Uterus (tissue), 3 donors: ENCODE measurements at regions not wholly inside any gene's neighbourhood (a gene's known extent, or its start where the extent isn't known, plus 50 kb on each side); places are given as distances from the start of the nearest gene placed in this dataset.
A peak's percentile ranks its signal among the peaks of the same experiment; 100 is the strongest.
"Not testable (repeated sequence)": the region's sequence is repeated elsewhere in the genome, so short reads cannot be mapped to it uniquely, and the experiment has no call there.

Experiments used
- DNase-seq, 2 donors: peaks; one replicate each; pipeline ENCODE4 v3.0.0-alpha.2; 2019 to 2020
- H3K27ac ChIP-seq, 2 donors: fragments of 200-600 bp; sonication (generic); 1 replicate in 1 of 2; 2 replicates in 1 of 2; pipeline ENCODE4 v1.5.1; 2016 to 2018
- H3K27me3 ChIP-seq, 2 donors: fragments of 200-600 bp; sonication (generic); one replicate each; pipeline ENCODE4 v1.5.1; 2018 to 2019; ENCODE audit warnings: control low read depth in 1 of 2
- H3K36me3 ChIP-seq, 2 donors: fragments of 200-600 bp; sonication (generic); one replicate each; pipeline ENCODE4 v1.5.1; 2019; ENCODE audit warnings: control low read depth in 1 of 2
- H3K4me1 ChIP-seq, 2 donors: fragments of 200-600 bp; sonication (generic); one replicate each; pipeline ENCODE4 v1.5.1; 2018 to 2019; ENCODE audit warnings: control low read depth in 1 of 2
- H3K4me3 ChIP-seq, 2 donors: fragments of 200-600 bp; sonication (generic); 1 replicate in 1 of 2; 2 replicates in 1 of 2; pipeline ENCODE4 v1.5.1; 2018 to 2019; ENCODE audit warnings: mild to moderate bottlenecking in 1 of 2
- H3K9me3 ChIP-seq, 2 donors: fragments of 200-600 bp; sonication (generic); one replicate each; pipeline ENCODE4 v1.5.1; 2019; ENCODE audit warnings: control low read depth in 1 of 2
- CTCF ChIP-seq, 4 experiments: fragments of 200-600 bp in 2 of 4; fragments of 450-650 bp in 2 of 4; sonication (generic) in 2 of 4; IDR thresholded peaks; one replicate each; pipeline ENCODE4 v1.5.1; 2016 to 2019; ENCODE audit warnings: antibody characterized with exemption in 4 of 4, mild to moderate bottlenecking in 2 of 4, moderate library complexity in 1 of 4
- POLR2A ChIP-seq, 2 donors: fragments of 450-650 bp; IDR thresholded peaks; one replicate each; pipeline ENCODE4 v1.6.1; 2016; ENCODE audit warnings: antibody characterized with exemption in 2 of 2, mild to moderate bottlenecking in 1 of 2, moderate library complexity in 1 of 2
- intact Hi-C: fragments of 100-400 bp; cut with DNase I; formaldehyde crosslinking; loops from one replicate; pipeline ENCODE4 v1.15.1; 2023; ENCODE audit warnings: low total_unique reads
- donor health status: DM: yes; HTN: yes; CAD: no.

- Histone ChIP-seq H3K4me1 (no peaks in the 10 kb centered on the region), H3K9me3 (no peaks in the 10 kb centered on the region), H3K27ac (no peak overlapping the region), H3K36me3 (no peaks in the 10 kb centered on the region), H3K4me3 (no peak overlapping the region), H3K27me3 (no peaks in the 10 kb centered on the region)
- no peak for DNase-seq
- intact Hi-C loops = no loop called here
- no peak for TF ChIP-seq POLR2A (IDR thresholded peaks at IDR 0.05)
- no peak for TF ChIP-seq CTCF (IDR thresholded peaks at IDR 0.05)
These were observed 102.2 kb downstream of the ZNF92 start for GRCh38 chr7:65475734-65476319.

DNA sequence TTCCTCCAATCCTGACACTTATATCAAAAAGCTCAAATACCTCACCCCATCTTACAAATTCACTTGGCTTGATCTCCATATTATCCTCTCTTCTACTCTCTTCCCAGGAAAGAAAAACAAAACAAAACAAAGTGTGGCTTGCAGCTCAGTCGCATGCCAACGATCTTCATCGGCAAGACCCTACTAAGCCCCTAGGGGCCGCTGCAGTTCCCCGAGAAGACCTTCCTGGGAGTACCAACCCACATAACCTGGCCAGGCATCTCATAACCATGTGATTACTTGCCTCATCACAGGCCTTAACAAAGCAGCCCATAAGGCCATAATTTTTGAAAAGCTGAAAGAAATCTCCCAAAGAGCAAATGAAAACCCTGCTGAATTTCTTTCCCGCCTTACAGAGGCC, 103.7 kb downstream of the ZNF92 start:
- no peak overlapping the region for H3K27ac ChIP-seq

DNA sequence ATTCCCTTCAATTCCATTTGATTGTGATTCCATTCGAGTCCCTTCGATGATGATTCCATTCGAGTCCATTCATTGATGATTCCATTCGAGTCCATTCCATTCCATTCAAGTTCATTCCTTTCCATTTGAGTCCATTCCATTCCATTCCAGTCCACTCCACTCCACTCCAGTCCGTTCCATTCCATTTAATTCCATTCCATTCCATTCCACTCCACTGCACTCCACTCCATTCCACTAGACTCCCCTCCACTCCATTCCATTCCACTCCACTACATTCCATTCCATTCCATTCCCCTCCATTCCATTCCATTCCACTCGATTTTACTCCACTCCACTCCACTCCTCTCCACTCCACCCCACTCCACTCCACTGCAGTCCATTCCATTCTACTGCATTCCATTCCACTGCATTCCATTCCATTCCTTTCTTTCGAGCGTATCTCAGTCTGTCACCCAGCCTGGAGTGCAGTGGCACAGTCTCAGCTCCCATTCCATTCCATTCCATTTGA, 115.7 kb downstream of the ZNF92 start:
- TF ChIP-seq CTCF (IDR thresholded peaks at IDR 0.05) (no peak), POLR2A (IDR thresholded peaks at IDR 0.05) (no peak)
- Histone ChIP-seq H3K4me1 (no peaks in the 10 kb centered on the region), H3K4me3 (no peak overlapping the region), H3K27ac (no peak overlapping the region), H3K36me3 (no peaks in the 10 kb centered on the region), H3K27me3 (no peaks in the 10 kb centered on the region), H3K9me3 (peaks cover 0 to 3% of the 10 kb centered on the region in 2 donors)
- DNase-seq = no peak
- intact Hi-C loops = no loop called here

More for the DNA sequence above, 103.7 kb downstream of the ZNF92 start:
- Histone ChIP-seq H3K36me3 (no peaks in the 10 kb centered on the region), H3K4me3 (no peak overlapping the region), H3K9me3 (no peaks in the 10 kb centered on the region), H3K4me1 (no peaks in the 10 kb centered on the region), H3K27me3 (no peaks in the 10 kb centered on the region)
- intact Hi-C loops = no loop called here
- TF ChIP-seq POLR2A (IDR thresholded peaks at IDR 0.05) (no peak), CTCF (IDR thresholded peaks at IDR 0.05) (no peak)
- no peak for DNase-seq

- DNase-seq = not testable (repeated sequence)
These were observed 123.0 kb downstream of the ZNF92 start for GRCh38 chr7:65496697-65497096.

DNA sequence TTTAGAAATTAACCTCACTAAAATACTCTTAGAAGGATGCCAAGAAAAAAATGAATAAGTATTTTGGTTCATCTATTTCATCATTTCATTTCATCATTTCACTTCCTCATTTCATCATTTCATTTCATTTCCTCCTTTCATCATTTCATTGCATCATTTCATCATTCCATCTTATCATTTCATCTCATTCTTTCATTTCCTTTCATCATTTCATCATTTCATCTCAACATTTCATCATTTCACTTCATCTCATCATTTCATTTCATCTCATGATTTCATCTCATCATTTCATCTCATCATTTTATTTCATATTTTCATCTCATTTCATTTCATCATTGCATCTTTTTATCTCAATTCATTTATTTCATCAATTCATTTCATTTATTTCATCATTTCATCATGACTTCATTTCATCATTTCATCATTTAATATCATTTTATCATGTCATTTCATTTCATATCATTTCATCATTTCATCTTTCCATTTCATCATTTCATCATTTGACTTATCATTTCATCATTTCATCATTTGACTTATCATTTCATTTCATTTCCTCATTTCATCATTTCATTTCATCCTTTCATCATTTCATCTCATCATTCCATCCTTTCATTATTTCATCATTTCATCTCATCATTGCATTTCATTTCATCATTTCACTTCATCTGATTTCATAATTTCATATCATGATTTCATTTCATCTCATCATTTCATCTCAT, 129.9 kb downstream of the ZNF92 start:
- intact Hi-C loops = no loop called here

More at GRCh38 chr7:65496697-65497096, 123.0 kb downstream of the ZNF92 start:
- H3K9me3 ChIP-seq, H3K4me3 ChIP-seq, H3K4me1 ChIP-seq, intact Hi-C loops, H3K27ac ChIP-seq, H3K27me3 ChIP-seq, H3K36me3 ChIP-seq: not testable (repeated sequence)

GRCh38 chr7:65504504-65505319, 131.1 kb downstream of the ZNF92 start:
- intact Hi-C loops, H3K9me3 ChIP-seq, DNase-seq, H3K4me3 ChIP-seq, H3K27ac ChIP-seq, H3K27me3 ChIP-seq, H3K36me3 ChIP-seq, H3K4me1 ChIP-seq: not testable (repeated sequence)

More for the DNA sequence above, 129.9 kb downstream of the ZNF92 start:
- DNase-seq = no peak
- no peak overlapping the region for H3K27ac ChIP-seq
- no peaks in the 10 kb centered on the region for H3K36me3 ChIP-seq
- TF ChIP-seq CTCF (IDR thresholded peaks at IDR 0.05) (no peak), POLR2A (IDR thresholded peaks at IDR 0.05) (no peak)
- no peaks in the 10 kb centered on the region for H3K4me1 ChIP-seq
- no peaks in the 10 kb centered on the region for H3K9me3 ChIP-seq
- no peaks in the 10 kb centered on the region for H3K27me3 ChIP-seq
- no peak overlapping the region for H3K4me3 ChIP-seq

- H3K4me1 ChIP-seq, H3K4me3 ChIP-seq, H3K27ac ChIP-seq, H3K36me3 ChIP-seq, DNase-seq, H3K9me3 ChIP-seq, intact Hi-C loops: not testable (repeated sequence)
- peaks cover 8 to 12% of the 10 kb centered on the region in 2 donors for H3K27me3 ChIP-seq
These were observed 131.6 kb downstream of the ZNF92 start for GRCh38 chr7:65505320-65505633.

DNA sequence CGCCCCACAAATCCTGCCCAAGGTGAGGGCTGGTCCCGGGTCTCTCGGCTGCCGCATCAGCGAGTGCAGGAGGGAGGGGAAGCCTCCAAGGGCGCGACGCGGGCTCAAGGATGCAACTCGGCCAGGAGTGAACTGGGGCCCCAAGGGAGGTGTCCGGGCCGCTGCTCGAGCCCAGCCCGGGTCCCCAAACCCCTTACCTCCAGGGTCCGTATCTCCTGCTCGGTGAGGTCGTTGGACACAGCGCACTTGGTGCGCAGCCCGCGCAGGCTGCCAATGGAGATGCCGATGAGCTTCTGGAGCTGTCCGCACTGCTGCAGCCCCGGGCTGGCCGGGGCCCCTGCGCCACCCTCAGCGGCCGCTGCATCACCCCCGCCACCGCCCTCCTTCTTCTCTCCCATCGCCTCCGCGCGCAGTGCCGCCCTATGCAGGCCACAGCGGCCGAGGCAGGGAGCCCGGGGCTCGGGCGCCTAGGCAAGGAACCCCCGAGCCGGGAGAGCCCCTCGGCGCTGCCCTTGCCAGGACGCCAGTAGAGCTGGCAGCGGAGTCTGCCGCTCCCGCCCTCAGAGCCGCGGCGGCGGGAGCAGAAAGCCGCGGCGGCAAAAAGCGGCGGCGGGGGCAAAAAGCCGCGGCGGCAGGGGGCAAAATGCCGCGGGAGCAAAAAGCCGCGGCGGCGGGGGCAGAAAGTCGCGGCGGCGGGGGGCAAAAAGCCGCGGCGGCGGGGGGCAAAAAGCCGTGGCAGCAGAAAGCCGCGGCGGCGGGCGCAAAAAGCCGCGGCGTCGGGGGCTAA, 135.1 kb downstream of the ZNF92 start:
- intact Hi-C loops, H3K27ac ChIP-seq, DNase-seq, H3K9me3 ChIP-seq, H3K4me1 ChIP-seq, H3K36me3 ChIP-seq: not testable (repeated sequence)
- Histone ChIP-seq H3K4me3 (peak overlapping the region in 1 of 2 donors; percentile 37), H3K27me3 (peaks cover 12 to 13% of the 10 kb centered on the region in 2 donors)
